PFSK-1 (cell line): ENCODE measurements at regions not wholly inside any gene's neighbourhood (a gene's known extent, or its start where the extent isn't known, plus 50 kb on each side); places are given as distances from the start of the nearest gene placed in this dataset.

Experiments used
- FOXP2 ChIP-seq: optimal IDR thresholded peaks from 2 replicates; pipeline ENCODE3; 2011; ENCODE audit warnings: borderline replicate concordance, control low read depth, inconsistent platforms; ENCODE audit not compliant: insufficient read depth; ENCODE audit errors: extremely low read length, extremely low read depth
- POLR2AphosphoS5 ChIP-seq: IDR thresholded peaks from 2 replicates; pipeline ENCODE4 v1.6.1; 2012; ENCODE audit warnings: low read depth, mild to moderate bottlenecking, control low read depth, low read length, moderate library complexity
- SIN3A ChIP-seq: IDR thresholded peaks from 2 replicates; pipeline ENCODE4 v1.6.1; 2012; ENCODE audit warnings: mild to moderate bottlenecking, low read length, moderate library complexity, borderline replicate concordance; ENCODE audit not compliant: insufficient read depth
- TAF1 ChIP-seq: IDR thresholded peaks from 2 replicates; pipeline ENCODE4 v1.6.1; 2012; ENCODE audit warnings: low read length, control low read depth, borderline replicate concordance; ENCODE audit not compliant: insufficient read depth
- TF ChIP-seq, protein P1 (sequence below), 2 experiments: IDR thresholded peaks; 2 replicates each; pipeline versions ENCODE4 v1.6.1 to v1.8.0; 2011 to 2012; ENCODE audit warnings: low read depth in 2 of 2, low read length in 2 of 2, control low read depth in 1 of 2, inconsistent platforms in 1 of 2, mild to moderate bottlenecking in 1 of 2, moderate library complexity in 1 of 2; ENCODE audit not compliant: insufficient read depth in 1 of 2

DNA sequence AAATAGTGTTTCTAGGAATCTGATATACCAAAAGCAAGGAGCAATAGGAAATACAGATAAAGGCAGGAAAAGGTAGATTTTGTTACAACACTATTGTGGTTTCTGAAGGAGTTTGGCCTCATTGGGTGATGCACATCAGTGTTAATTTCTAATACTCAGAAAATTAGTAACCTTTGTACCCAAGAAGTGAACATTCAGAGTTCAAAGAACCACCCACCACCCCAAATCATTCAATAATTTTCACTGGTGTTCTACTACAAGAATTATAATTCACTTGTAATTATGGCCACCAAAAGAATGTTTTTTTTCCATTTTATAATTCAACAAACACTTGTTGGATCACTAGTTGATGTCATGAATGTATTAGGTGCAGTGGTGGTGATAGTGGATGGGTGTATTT is 183.3 kb downstream of the UBE2E3 start:
- TF ChIP-seq POLR2AphosphoS5: no peak
- TF ChIP-seq TAF1: no peak
- TF ChIP-seq, protein P1, sequence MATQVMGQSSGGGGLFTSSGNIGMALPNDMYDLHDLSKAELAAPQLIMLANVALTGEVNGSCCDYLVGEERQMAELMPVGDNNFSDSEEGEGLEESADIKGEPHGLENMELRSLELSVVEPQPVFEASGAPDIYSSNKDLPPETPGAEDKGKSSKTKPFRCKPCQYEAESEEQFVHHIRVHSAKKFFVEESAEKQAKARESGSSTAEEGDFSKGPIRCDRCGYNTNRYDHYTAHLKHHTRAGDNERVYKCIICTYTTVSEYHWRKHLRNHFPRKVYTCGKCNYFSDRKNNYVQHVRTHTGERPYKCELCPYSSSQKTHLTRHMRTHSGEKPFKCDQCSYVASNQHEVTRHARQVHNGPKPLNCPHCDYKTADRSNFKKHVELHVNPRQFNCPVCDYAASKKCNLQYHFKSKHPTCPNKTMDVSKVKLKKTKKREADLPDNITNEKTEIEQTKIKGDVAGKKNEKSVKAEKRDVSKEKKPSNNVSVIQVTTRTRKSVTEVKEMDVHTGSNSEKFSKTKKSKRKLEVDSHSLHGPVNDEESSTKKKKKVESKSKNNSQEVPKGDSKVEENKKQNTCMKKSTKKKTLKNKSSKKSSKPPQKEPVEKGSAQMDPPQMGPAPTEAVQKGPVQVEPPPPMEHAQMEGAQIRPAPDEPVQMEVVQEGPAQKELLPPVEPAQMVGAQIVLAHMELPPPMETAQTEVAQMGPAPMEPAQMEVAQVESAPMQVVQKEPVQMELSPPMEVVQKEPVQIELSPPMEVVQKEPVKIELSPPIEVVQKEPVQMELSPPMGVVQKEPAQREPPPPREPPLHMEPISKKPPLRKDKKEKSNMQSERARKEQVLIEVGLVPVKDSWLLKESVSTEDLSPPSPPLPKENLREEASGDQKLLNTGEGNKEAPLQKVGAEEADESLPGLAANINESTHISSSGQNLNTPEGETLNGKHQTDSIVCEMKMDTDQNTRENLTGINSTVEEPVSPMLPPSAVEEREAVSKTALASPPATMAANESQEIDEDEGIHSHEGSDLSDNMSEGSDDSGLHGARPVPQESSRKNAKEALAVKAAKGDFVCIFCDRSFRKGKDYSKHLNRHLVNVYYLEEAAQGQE (IDR thresholded peaks at IDR 0.05; ENCODE audit: insufficient read depth in 1 of 2, low read depth in 2 of 2, low read length in 2 of 2): no peak

DNA sequence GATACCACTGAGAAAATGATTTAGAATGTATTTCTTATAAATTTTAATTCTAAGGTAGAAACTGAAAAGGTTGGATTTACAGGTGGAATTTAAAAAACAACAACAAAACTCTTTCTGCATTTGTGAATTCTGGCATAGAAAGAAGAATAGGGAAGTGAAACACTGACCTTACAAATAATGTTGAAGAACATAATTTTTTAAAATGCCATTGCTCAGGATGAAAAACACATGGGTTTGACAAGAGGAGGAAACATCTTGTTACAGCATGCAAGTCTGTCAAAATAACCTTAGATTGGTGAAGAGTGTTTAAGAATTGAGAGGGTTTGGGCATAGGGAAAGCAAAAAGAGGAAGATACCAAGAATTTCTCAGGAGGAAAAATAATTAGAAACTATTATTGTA is 184.3 kb downstream of the UBE2E3 start:
- TF ChIP-seq SIN3A (no peak), FOXP2 (no peak), POLR2AphosphoS5 (no peak), TAF1 (no peak)
- TF ChIP-seq, protein P1 (IDR thresholded peaks at IDR 0.05; ENCODE audit: insufficient read depth in 1 of 2, low read depth in 2 of 2, low read length in 2 of 2): no peak

DNA sequence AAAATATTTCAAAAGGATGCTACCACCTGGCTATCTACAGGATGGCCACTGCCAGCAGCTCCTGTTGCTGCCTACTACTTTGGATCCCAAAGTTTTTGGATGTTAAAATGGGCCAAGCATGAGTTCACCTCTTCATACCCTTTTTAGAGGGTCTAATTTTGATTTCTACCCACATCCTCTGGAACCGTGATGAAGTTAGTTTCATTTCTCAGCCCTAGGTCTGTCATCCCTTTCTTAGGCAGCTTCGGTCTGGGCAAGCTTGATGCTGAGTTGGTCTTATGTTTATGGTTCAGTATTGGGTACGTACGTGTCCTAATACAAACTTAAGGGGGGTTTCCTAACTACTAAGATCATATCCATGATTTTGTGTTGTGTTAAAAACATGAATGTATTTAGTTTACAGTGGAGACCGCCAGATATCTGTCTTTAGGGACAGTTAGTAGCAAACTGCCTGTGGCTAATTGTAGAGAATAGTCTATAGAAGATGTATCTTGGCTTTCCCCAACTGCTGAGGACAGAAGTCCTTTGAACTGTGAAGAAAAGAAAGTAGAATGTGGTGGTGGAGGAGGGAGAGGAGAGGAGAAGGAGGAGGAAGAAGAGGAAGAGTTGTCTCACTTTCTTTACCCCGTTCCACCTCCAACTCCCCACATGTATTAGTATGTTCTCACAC is 184.9 kb downstream of the UBE2E3 start:
- TF ChIP-seq, protein P1 (IDR thresholded peaks at IDR 0.05; ENCODE audit: insufficient read depth in 1 of 2, low read depth in 2 of 2, low read length in 2 of 2): no peak
- TF ChIP-seq FOXP2 (no peak), POLR2AphosphoS5 (no peak), SIN3A (no peak), TAF1 (no peak)

DNA sequence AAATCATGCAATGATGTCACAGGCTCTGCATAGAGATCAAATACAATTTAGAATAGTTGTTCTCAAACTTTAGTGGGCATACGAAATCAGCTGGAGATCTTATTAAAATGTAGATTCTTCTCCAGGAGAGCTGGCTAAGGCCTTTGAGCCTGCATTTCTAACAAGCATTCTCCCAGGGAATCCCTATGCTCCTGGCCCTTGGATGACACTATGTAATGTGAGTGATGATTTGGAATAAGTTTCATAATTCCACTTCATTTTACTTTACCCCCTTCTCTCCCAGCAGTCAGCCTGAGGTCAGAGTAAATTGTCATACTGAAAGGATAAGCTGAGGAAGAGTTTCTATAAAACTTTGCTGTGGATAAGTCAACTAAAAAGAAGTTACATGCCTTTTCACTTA is 189.1 kb downstream of the UBE2E3 start:
- TF ChIP-seq SIN3A (no peak), FOXP2 (no peak), POLR2AphosphoS5 (no peak), TAF1 (no peak)
- TF ChIP-seq, protein P1 (IDR thresholded peaks at IDR 0.05; ENCODE audit: insufficient read depth in 1 of 2, low read depth in 2 of 2, low read length in 2 of 2): no peak

DNA sequence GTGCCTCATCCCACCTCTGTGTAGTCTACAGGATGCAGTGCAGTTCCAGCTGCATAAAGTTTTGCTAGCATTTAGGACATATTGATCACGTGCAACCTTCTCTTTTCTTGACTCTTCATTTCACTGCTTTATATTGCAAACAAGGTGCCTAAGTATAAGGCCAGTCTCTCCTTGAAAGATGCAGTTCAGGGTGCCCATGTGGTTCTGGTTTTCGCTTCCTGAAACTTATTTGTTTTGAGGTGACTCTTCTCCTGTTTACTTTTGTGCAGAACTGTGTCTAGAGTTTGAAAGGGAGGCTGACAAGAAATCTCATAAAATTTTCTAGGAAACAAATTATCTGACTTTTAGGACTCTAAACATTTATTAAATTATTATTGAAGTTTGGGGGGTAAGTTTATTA is 189.9 kb downstream of the UBE2E3 start:
- TF ChIP-seq, protein P1 (IDR thresholded peaks at IDR 0.05; ENCODE audit: insufficient read depth in 1 of 2, low read depth in 2 of 2, low read length in 2 of 2): no peak
- TF ChIP-seq POLR2AphosphoS5 (no peak), TAF1 (no peak), FOXP2 (no peak)
